Astrocyte of the spinal cord (primary cell): ENCODE measurements at regions not wholly inside any gene's neighbourhood (a gene's known extent, or its start where the extent isn't known, plus 50 kb on each side); places are given as distances from the start of the nearest gene placed in this dataset.
A peak's percentile ranks its signal among the peaks of the same experiment; 100 is the strongest.

Source experiments
- DNase-seq: peaks from one replicate; pipeline ENCODE4 v3.0.0; 2011; ENCODE audit warnings: low read depth, low spot score
- H3K4me3 ChIP-seq: 2 replicates; pipeline ENCODE4 v1.5.1; 2011; ENCODE audit warnings: low read depth, mild to moderate bottlenecking, low read length, moderate library complexity
- CTCF ChIP-seq: IDR thresholded peaks from 2 replicates; pipeline ENCODE4 v1.5.1; 2012; ENCODE audit warnings: low read depth, mild to moderate bottlenecking, low read length, inconsistent platforms
- in situ Hi-C: cut with HindIII; loops from 2 replicates; pipeline ENCODE4 v1.10.0; 2017; ENCODE audit warnings: low sequenced_read_pairs

GRCh38 chr10:29746080-29746797, 111.5 kb upstream of the SVIL start:
- no peak for TF ChIP-seq CTCF
- peak; percentile 67 for DNase-seq
- in situ Hi-C loops, result no loop called here
- no peak overlapping the region for H3K4me3 ChIP-seq

GRCh38 chr10:29740981-29741545, 106.3 kb upstream of the SVIL start:
- H3K4me3 ChIP-seq, result no peak overlapping the region
- DNase-seq, result peak; percentile 43
- no peak for TF ChIP-seq CTCF
- in situ Hi-C loops, result no loop called here

GRCh38 chr10:29738341-29738740, 103.6 kb upstream of the SVIL start:
- DNase-seq, result no peak
- H3K4me3 ChIP-seq, result no peak overlapping the region
- in situ Hi-C loops, result no loop called here
- no peak for TF ChIP-seq CTCF

GRCh38 chr10:29737074-29737593, 102.4 kb upstream of the SVIL start:
- no peak for DNase-seq
- TF ChIP-seq CTCF, result no peak
- in situ Hi-C loops, result no loop called here
- H3K4me3 ChIP-seq, result peak overlapping the region; percentile 92

GRCh38 chr10:29736366-29737073, 101.7 kb upstream of the SVIL start:
- TF ChIP-seq CTCF, result no peak
- DNase-seq, result peak; percentile 58
- in situ Hi-C loops, result no loop called here
- peak overlapping the region; percentile 92 for H3K4me3 ChIP-seq

GRCh38 chr10:29735628-29736365, 101.0 kb upstream of the SVIL start:
- TF ChIP-seq CTCF, result peak; percentile 84
- H3K4me3 ChIP-seq, result peak overlapping the region; percentile 92
- in situ Hi-C loops, result no loop called here
- peak; percentile 87 for DNase-seq
